Progenitor cell of endocrine pancreas (in vitro differentiated cells): ENCODE measurements at regions not wholly inside any gene's neighbourhood (a gene's known extent, or its start where the extent isn't known, plus 50 kb on each side); places are given as distances from the start of the nearest gene placed in this dataset.

Experiments
- DNase-seq: peaks from one replicate; pipeline ENCODE4 v3.0.0; 2021; ENCODE audit warnings: low spot score; ENCODE audit not compliant: unreplicated experiment
- H3K27ac Mint-ChIP-seq: 2 replicates; pipeline ENCODE4 v1.8.0; 2021; ENCODE audit warnings: mild to moderate bottlenecking, moderate library complexity, mixed read lengths
- H3K27me3 Mint-ChIP-seq: 2 replicates; pipeline ENCODE4 v1.8.0; 2021; ENCODE audit warnings: mixed read lengths
- H3K36me3 Mint-ChIP-seq: 2 replicates; pipeline ENCODE4 v1.8.0; 2022; ENCODE audit warnings: mixed read lengths; ENCODE audit not compliant: insufficient read depth
- H3K4me1 Mint-ChIP-seq: 2 replicates; pipeline ENCODE4 v1.8.0; 2021; ENCODE audit warnings: low read depth, mixed read lengths
- H3K4me3 Mint-ChIP-seq: 2 replicates; pipeline ENCODE4 v1.8.0; 2021; ENCODE audit warnings: low read depth, mild to moderate bottlenecking, moderate library complexity, mixed read lengths
- H3K9me3 Mint-ChIP-seq: 2 replicates; pipeline ENCODE4 v1.8.0; 2021; ENCODE audit warnings: low read depth, mixed read lengths
- CTCF ChIP-seq: fragments of 200-600 bp; sonication (generic); IDR thresholded peaks from one replicate; pipeline ENCODE4 v1.5.0; 2021; ENCODE audit warnings: antibody characterized with exemption, mild to moderate bottlenecking; ENCODE audit not compliant: unreplicated experiment

DNA sequence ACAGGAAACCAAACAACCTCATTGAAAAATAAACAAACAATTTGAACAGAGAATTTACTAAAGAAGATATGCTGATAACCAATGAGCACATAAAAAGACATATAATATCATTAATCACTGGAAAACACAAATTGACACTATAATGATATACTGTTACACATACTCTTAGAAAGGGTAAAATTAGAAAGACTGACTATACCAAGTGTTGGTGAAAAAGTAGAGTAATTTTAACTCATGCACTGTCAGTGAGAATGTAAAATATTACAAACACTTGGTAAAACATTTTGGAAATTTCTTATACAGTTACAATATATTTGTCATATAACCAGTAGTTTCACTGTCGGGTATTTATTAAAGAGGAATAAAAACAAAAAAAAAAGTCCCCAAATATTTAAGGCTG, 1139.2 kb upstream of the GJE1 start:
- no peak for TF ChIP-seq CTCF

DNA sequence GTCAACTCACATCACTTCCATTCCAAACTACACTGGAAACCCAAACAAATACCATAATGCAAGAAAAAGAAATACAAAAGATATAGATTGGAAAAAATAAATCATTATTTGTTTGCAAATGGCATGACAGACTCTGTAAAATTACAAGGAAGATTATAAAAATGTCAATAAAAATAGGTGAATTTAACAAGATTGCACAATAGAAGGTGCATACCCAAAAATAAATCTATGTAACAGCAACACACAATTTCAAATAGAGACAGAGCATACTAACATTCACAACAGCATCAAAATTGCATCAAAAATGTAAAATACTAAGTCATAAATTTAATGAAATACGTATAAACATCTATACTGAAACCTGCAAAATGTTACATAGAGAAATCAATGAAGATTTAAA, 1140.0 kb upstream of the GJE1 start:
- no peak for DNase-seq
- TF ChIP-seq CTCF: no peak
- Mint-ChIP-seq H3K27me3 (no peaks in the 10 kb centered on the region), H3K36me3 (no peaks in the 10 kb centered on the region), H3K4me3 (no peak overlapping the region), H3K9me3 (peaks cover 10% of the 10 kb centered on the region), H3K27ac (no peak overlapping the region), H3K4me1 (peaks cover 2% of the 10 kb centered on the region)

More for the DNA sequence above, 1139.2 kb upstream of the GJE1 start:
- H3K36me3 Mint-ChIP-seq: no peaks in the 10 kb centered on the region
- no peak overlapping the region for H3K4me3 Mint-ChIP-seq
- peaks cover 2% of the 10 kb centered on the region for H3K4me1 Mint-ChIP-seq
- DNase-seq: no peak
- H3K9me3 Mint-ChIP-seq: peaks cover 10% of the 10 kb centered on the region
- no peaks in the 10 kb centered on the region for H3K27me3 Mint-ChIP-seq
- no peak overlapping the region for H3K27ac Mint-ChIP-seq

DNA sequence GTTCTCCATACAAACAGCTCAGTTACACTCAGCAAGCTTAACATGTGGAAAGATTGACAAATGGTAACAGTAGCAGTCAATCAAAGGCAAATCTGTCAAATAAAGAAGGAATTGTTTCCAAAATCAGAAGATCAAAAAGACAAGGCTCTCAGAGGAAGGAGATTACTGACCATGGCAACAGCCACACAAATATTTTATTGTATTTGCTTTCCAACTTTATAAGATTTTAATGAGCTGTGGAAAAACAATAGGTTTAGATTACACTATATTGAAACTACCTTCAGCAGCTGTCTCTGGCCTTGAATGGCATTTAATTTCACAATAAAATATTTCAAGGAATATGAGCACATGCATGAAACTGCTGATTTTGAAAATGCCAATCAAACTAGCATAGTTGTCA, 1143.9 kb upstream of the GJE1 start:
- Mint-ChIP-seq H3K4me1 (peaks cover 2% of the 10 kb centered on the region), H3K27me3 (no peaks in the 10 kb centered on the region), H3K27ac (no peak overlapping the region), H3K9me3 (peaks cover 10% of the 10 kb centered on the region), H3K36me3 (no peaks in the 10 kb centered on the region), H3K4me3 (no peak overlapping the region)
- no peak for TF ChIP-seq CTCF
- DNase-seq: no peak

- no peaks in the 10 kb centered on the region for H3K36me3 Mint-ChIP-seq
- no peak overlapping the region for H3K4me3 Mint-ChIP-seq
- H3K9me3 Mint-ChIP-seq: peaks cover 9% of the 10 kb centered on the region
- H3K27ac Mint-ChIP-seq: no peak overlapping the region
- no peaks in the 10 kb centered on the region for H3K27me3 Mint-ChIP-seq
- TF ChIP-seq CTCF: no peak
- peaks cover 2% of the 10 kb centered on the region for H3K4me1 Mint-ChIP-seq
- no peak for DNase-seq
Measured at GRCh38 chr6:140987364-140988155, 1145.2 kb upstream of the GJE1 start.

DNA sequence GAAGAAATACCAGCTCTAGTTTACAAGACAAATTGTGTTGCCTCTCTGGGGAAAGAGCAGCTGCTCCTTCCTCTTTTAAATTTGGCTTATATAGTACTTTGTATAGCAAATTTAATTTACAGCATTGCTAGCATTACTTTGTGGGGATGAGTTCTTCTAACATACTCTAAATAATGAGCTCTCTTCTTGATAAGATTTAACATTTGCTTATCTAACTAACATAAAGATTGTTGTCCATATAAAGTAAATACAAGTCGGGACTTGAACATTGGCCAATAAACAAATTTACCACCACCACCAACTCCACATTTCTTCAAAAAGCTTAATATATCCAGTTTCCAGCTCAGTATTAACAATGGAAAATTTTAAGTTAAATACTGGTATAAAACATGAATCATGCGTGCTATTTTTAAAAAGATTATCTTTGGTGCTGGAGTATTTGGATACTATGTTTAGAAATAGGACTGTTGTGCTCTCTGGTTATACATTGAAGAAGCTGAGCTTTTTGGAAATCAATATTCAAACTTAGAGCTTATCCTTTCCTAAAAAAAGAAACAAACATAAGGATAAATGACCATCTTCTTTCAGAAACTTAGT, 1146.9 kb upstream of the GJE1 start:
- Mint-ChIP-seq H3K9me3 (peaks cover 4% of the 10 kb centered on the region), H3K4me3 (no peak overlapping the region), H3K27ac (no peak overlapping the region), H3K27me3 (no peaks in the 10 kb centered on the region), H3K4me1 (peaks cover 2% of the 10 kb centered on the region), H3K36me3 (no peaks in the 10 kb centered on the region)
- no peak for DNase-seq
- no peak for TF ChIP-seq CTCF
